Middle frontal gyrus (tissue), 1 donor: ENCODE measurements at regions not wholly inside any gene's neighbourhood (a gene's known extent, or its start where the extent isn't known, plus 50 kb on each side); places are given as distances from the start of the nearest gene placed in this dataset.
A peak's percentile ranks its signal among the peaks of the same experiment; 100 is the strongest.
"Not testable (repeated sequence)": the region's sequence is repeated elsewhere in the genome, so short reads cannot be mapped to it uniquely, and the experiment has no call there.

Experiments used
- DNase-seq: peaks from one replicate; pipeline ENCODE4 v3.0.0-alpha.2; 2015; ENCODE audit warnings: low spot score; ENCODE audit errors: extremely low spot score

DNA sequence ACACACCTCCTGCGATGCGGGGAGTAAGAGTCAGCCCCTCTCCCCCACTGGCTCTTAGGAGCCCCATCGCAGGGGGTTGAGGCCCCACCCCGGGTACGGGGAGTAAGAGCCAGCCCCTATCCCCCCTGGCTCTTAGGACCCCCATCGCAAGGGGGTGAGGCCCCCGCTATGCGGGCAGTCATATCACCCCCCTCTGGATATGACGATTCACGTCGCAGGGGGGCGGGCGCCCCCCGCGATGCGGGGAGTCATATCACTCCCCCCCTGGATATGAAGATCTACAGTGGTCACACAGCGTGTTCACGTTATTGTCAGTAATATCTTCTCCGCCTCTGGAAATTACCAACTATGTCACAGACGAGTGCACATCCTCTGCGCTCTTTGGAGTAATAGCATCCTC is 61.1 kb downstream of the DEFB131A start:
- not testable (repeated sequence) for DNase-seq

GRCh38 chr4:9506672-9507071 is 62.5 kb downstream of the DEFB131A start:
- not testable (repeated sequence) for DNase-seq

GRCh38 chr4:9512941-9513340 is 68.7 kb downstream of the DEFB131A start:
- DNase-seq, result not testable (repeated sequence)

- DNase-seq, result not testable (repeated sequence)
These were observed 75.4 kb downstream of the DEFB131A start for GRCh38 chr4:9519631-9520030.

DNA sequence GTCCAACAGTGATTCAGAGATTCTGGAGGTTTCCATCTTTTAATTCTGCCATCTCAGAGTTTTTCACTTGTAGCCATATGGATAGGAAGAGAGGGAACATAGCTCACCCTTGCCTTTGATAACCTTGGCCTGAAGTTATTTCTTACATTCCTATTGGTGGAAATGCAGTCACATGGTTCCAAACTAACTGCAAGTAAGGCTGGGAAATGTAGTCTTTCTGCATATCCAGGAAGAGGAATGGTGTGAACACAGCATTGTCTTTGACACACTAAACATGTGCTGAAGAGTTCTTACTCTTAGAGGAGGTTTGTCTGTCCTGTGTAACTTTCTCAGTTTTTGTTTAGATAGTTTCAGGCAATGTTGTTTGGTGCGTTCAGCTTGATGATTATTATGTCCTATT is 78.7 kb downstream of the DEFB131A start:
- not testable (repeated sequence) for DNase-seq

DNA sequence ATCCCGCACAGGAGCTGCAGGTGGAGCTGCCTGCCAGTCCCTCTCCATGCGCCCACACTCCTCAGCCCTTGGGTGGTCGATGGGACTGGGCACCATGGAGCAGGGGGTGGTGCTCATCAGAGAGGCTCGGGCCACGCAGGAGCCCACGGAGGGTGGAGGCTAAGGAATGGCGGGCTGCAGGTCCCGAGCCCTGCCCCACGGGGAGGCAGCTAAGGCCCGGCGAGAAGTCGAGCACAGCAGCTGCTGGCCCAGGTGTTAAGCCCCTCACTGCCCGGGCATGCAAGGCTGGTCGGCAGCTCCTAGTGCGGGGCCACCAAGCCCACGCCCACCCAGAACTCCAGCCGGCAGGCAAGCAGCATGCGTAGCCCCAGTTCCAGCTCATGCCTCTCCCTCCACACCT is 80.2 kb downstream of the DEFB131A start:
- DNase-seq, result not testable (repeated sequence)

GRCh38 chr4:9532134-9532862 is 88.1 kb downstream of the DEFB131A start:
- peak; percentile 20 for DNase-seq

DNA sequence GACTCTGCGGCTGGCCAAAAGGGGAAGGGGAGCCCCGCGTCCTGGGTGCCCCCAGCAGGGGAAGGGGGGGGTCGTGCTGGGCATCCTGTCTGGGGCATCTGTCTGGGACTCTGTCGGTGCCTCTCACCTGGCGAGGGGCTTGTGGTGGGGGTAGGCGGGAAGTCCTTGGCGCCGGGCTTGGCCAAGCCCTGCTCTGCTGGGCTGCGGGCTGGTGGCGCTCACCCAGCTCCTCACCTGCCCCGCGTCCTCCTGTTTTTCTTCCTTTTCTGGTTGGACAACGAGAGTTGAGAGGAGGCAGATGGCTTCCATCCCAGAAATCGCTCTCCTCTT is 88.6 kb downstream of the DEFB131A start:
- not testable (repeated sequence) for DNase-seq

GRCh38 chr4:9537101-9537500 is 92.9 kb downstream of the DEFB131A start:
- DNase-seq, result not testable (repeated sequence)

GRCh38 chr4:9539939-9540520 is 95.8 kb downstream of the DEFB131A start:
- DNase-seq, result not testable (repeated sequence)

- not testable (repeated sequence) for DNase-seq
These were observed 97.2 kb downstream of the DEFB131A start for GRCh38 chr4:9541388-9541915.

- DNase-seq, result not testable (repeated sequence)
These were observed 100.6 kb downstream of the DEFB131A start for GRCh38 chr4:9544851-9545250.

DNA sequence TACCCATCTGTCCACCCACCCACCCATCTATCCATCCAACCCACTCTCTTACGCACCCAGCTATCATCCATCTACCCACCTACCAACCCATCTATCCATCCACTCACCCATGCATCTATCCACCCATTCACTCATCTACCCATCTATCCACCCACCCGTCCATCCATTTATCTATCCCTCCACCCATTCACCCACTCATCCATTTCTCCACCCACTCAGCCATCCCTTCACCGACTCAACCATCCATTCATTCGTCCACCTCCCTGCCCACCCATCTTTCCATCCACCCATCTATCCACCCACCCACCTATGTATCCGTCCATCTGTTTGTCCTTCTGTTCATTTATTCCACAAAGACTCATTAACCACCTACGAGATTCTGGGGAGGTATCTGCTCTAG is 103.3 kb downstream of the DEFB131A start:
- not testable (repeated sequence) for DNase-seq

GRCh38 chr4:9556076-9556475 is 111.9 kb downstream of the DEFB131A start:
- DNase-seq, result not testable (repeated sequence)

- not testable (repeated sequence) for DNase-seq
These were observed 133.7 kb downstream of the DEFB131A start for GRCh38 chr4:9577869-9578268.

DNA sequence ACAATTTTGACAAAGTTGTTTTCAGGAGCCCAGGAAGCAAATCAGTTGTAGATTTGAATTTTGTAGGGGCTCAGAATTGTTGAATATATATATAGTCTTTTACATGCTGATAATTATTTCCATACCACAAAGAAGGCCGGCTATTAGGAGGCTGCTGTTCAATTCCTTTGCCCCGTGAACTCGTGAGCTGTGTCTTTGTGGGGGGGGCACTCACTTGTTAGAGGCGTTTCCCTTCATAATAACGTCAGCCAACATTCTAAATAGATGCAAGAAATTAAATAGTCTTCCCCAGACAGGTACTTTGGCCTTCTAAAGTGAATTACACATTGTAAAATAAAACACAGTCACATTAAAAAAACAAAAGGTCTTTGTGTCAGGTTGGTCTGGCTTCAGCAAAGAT is 138.7 kb downstream of the DEFB131A start:
- not testable (repeated sequence) for DNase-seq

DNA sequence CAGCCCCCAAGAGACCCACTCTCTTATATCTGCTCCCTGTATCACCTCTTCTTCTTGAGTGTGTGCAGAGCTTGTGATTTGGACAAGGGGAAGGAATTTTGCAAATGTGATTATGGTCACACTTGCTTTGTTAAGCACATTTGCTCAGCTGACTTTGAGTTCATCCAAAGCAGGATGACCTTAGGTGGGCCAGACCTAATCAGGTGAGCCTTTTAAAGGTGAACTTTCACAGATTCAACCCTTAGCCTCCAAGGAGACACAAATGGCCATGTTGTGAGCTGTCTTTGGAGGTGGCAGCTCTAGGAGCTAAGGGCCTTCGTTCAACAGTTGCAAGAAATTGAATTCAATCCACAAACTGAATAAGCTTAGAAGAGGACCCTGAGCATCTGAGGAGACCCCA is 147.8 kb downstream of the DEFB131A start:
- DNase-seq, result no peak

DNA sequence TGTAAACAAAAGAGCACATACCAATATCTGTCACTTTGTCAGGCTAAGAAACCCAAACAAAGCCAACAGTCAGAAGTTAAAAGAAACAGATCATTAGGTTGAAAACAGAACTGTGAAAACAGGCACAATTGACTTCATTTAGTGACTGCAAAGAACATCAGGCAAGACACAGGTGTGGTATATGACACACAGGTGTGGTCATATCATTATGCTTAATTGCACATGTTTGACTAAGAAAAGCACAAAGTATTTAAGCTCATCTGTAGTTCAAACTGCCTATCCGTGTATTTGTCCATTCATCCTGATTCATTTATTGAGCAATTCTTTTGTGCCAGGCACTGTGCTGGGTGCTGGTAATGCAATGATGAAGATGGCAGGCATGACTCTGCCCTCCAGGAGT is 150.7 kb downstream of the DEFB131A start:
- DNase-seq, result no peak

DNA sequence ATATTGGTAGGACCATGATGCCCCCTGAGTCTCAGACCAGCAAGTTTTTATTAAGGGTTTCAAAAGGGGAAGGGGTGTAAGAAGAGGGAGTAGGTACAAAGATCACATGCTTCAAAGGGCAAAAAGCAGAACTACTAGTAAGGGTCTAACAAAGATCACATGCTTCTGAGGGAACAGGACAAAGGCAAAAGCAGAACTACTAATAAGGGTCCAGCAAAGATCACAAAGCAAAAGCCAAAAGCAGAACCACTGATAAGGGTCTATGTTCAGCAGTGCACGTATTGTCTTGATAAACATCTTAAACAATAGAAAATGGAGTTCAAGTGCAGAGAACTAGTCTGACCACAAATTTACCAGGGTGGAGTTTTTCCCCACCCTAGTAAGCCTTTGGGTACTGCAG is 151.3 kb downstream of the DEFB131A start:
- DNase-seq, result not testable (repeated sequence)

DNA sequence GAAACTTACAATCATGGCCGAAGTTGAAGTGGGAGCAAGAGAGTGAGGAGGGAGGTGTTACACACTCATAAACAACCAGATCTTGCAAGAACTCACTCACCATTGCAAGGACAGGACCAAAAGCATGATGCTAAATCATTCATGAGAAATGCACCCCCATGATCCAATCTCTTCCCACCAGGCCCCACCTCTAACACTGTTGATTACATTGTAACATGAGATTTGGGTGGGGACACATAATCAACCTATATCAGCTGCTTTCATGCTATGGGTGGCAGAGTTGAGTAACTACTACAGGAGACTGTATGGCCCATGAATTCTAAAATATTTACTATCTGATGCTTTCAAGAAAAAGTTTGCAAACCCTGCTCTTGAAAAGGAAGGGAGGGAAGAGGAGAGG is 155.1 kb downstream of the DEFB131A start:
- no peak for DNase-seq

DNA sequence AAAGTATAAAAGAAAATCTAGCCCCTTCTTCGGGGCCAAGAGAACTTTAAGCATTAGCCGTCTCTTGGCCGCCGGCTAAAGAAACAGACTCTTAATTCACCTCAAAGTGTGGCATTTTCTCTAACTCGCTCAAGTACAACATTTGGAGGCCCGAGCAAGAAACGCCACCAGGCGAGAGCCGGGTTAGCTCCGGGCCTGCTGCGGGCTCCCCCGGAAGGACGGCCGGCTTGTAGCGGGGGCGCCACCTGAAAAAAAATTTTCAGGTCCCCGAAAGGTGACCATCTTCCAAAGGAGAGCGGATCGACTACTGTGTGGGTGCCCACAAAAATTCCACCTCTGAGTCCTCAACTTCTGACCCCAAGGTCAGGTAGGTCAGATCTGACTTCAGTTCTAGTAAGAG is 156.0 kb downstream of the DEFB131A start:
- DNase-seq, result no peak

- DNase-seq, result no peak
These were observed 158.2 kb downstream of the DEFB131A start for GRCh38 chr4:9602389-9602914.
